IMR-90 (cell line): ENCODE measurements at regions not wholly inside any gene's neighbourhood (a gene's known extent, or its start where the extent isn't known, plus 50 kb on each side); places are given as distances from the start of the nearest gene placed in this dataset.

ENCODE experiments used
- ATAC-seq: fragments of 200-7000 bp; cut with Tn5 transposase; 2 replicates; pipeline ENCODE4 v1.9.1; 2020; ENCODE audit warnings: low read depth, mild to moderate bottlenecking, moderate library complexity
- BruUV-seq: library from RNA; stranded (reverse); fragments of 400-500 nt; replicated peaks from 2 replicates; lab custom pipeline; 2021; lab: Mats Ljungman, UMichigan
- CTCF ChIA-PET: fragments of 300-600 bp; formaldehyde crosslinking; extraction: SDS; loops from one replicate; lab custom pipeline; 2021; ENCODE audit warnings: antibody characterized with exemption; lab: Yijun Ruan, JAX
- POLR2A ChIA-PET: fragments of 300-600 bp; sonication (Branson Sonifier 250); formaldehyde crosslinking; loops from one replicate; lab custom pipeline; 2022; ENCODE audit warnings: antibody characterized with exemption; ENCODE audit not compliant: unreplicated experiment; lab: Charles Lee
- DNase-seq: peaks from one replicate; pipeline ENCODE4 v3.0.0; 2013
- H2AFZ ChIP-seq: replicated peaks from 2 replicates; pipeline ENCODE3; 2013; ENCODE audit warnings: low read length, mild to moderate bottlenecking; ENCODE audit not compliant: poor library complexity
- H2AK5ac ChIP-seq: 2 replicates; pipeline ENCODE4 v1.6.1; 2013; ENCODE audit warnings: low read depth, low read length, inconsistent platforms
- H2AK9ac ChIP-seq: replicated peaks from 2 replicates; pipeline ENCODE3; 2013; ENCODE audit warnings: mild to moderate bottlenecking, low read depth, low read length, moderate library complexity; ENCODE audit not compliant: poor library complexity
- H2BK120ac ChIP-seq: 2 replicates; pipeline ENCODE4 v1.6.1; 2013; ENCODE audit warnings: low read depth, low read length, inconsistent platforms
- H2BK15ac ChIP-seq: 3 replicates; pipeline ENCODE4 v1.6.1; 2013; ENCODE audit warnings: low read depth, low read length, inconsistent platforms
- H2BK20ac ChIP-seq: 2 replicates; pipeline ENCODE4 v1.6.1; 2013; ENCODE audit warnings: low read depth, mild to moderate bottlenecking, inconsistent platforms, low read length, moderate library complexity
- H2BK5ac ChIP-seq: 2 replicates; pipeline ENCODE4 v1.6.1; 2013; ENCODE audit warnings: mild to moderate bottlenecking, low read depth, low read length, inconsistent platforms; ENCODE audit not compliant: poor library complexity, severe bottlenecking
- H3K14ac ChIP-seq: replicated peaks from 2 replicates; pipeline ENCODE4 v1.6.1; 2013; ENCODE audit warnings: low read depth, low read length, inconsistent platforms
- H3K18ac ChIP-seq: 2 replicates; pipeline ENCODE4 v1.6.1; 2013; ENCODE audit warnings: low read depth, low read length, control low read depth
- H3K23ac ChIP-seq: 2 replicates; pipeline ENCODE4 v1.6.1; 2013; ENCODE audit warnings: low read depth, low read length, inconsistent platforms
- H3K27ac ChIP-seq: 2 replicates; pipeline ENCODE4 v1.5.1; 2013; ENCODE audit warnings: mild to moderate bottlenecking, control low read depth, low read length; ENCODE audit not compliant: insufficient read depth
- H3K27me3 ChIP-seq: 2 replicates; pipeline ENCODE4 v1.6.1; 2013; ENCODE audit warnings: low read length; ENCODE audit not compliant: control insufficient read depth, insufficient read depth
- H3K36me3 ChIP-seq: 2 replicates; pipeline ENCODE4 v1.6.1; 2013; ENCODE audit warnings: low read length, mixed read lengths; ENCODE audit not compliant: control insufficient read depth, insufficient read depth
- H3K4ac ChIP-seq: 2 replicates; pipeline ENCODE4 v1.6.1; 2013; ENCODE audit warnings: low read depth, low read length, inconsistent platforms
- H3K4me1 ChIP-seq: 2 replicates; pipeline ENCODE4 v1.6.1; 2013; ENCODE audit warnings: low read length, mixed read lengths; ENCODE audit not compliant: control insufficient read depth, insufficient read depth
- H3K4me2 ChIP-seq: 2 replicates; pipeline ENCODE4 v1.6.1; 2013; ENCODE audit warnings: low read depth, mild to moderate bottlenecking, control low read depth, low read length, moderate library complexity
- H3K4me3 ChIP-seq: 2 replicates; pipeline ENCODE4 v1.5.1; 2013; ENCODE audit warnings: low read depth, mild to moderate bottlenecking, control low read depth, low read length, moderate library complexity; ENCODE audit not compliant: insufficient read depth
- H3K56ac ChIP-seq: 2 replicates; pipeline ENCODE4 v1.6.1; 2013; ENCODE audit warnings: low read length, inconsistent platforms; ENCODE audit not compliant: insufficient read depth; ENCODE audit errors: extremely low read depth
- H3K79me1 ChIP-seq, 2 experiments: 2 replicates each; pipeline ENCODE4 v1.6.1; 2013; ENCODE audit warnings: low read length in 2 of 2, inconsistent platforms in 1 of 2, low read depth in 1 of 2
- H3K9ac ChIP-seq: 2 replicates; pipeline ENCODE4 v1.6.1; 2013; ENCODE audit warnings: low read depth, low read length, control low read depth
- H3K9me1 ChIP-seq: 2 replicates; pipeline ENCODE4 v1.6.1; 2013; ENCODE audit warnings: low read length, inconsistent platforms; ENCODE audit not compliant: insufficient read depth
- H3K9me3 ChIP-seq: 2 replicates; pipeline ENCODE4 v1.6.1; 2013; ENCODE audit warnings: low read length; ENCODE audit not compliant: control insufficient read depth, insufficient read depth
- H4K20me1 ChIP-seq: 2 replicates; pipeline ENCODE4 v1.6.1; 2013; ENCODE audit warnings: low read length, inconsistent platforms; ENCODE audit not compliant: insufficient read depth
- H4K5ac ChIP-seq: 2 replicates; pipeline ENCODE4 v1.6.1; 2013; ENCODE audit warnings: mild to moderate bottlenecking, low read depth, low read length, control low read depth
- H4K8ac ChIP-seq, 2 experiments: 2 replicates each; pipeline ENCODE4 v1.6.1; 2013; ENCODE audit warnings: low read depth in 2 of 2, low read length in 2 of 2, control low read depth in 1 of 2, inconsistent platforms in 1 of 2
- H4K91ac ChIP-seq: 2 replicates; pipeline ENCODE4 v1.6.1; 2013; ENCODE audit warnings: low read depth, low read length, inconsistent platforms; ENCODE audit not compliant: insufficient read depth
- ELK1 ChIP-seq: fragments of 150-350 bp; IDR thresholded peaks from 2 replicates; pipeline ENCODE4 v1.6.1; 2016; ENCODE audit warnings: low read depth, mild to moderate bottlenecking, low read length, moderate library complexity, borderline replicate concordance
- FOS ChIP-seq: fragments of 150-350 bp; IDR thresholded peaks from 2 replicates; pipeline ENCODE4 v1.6.1; 2016; ENCODE audit warnings: low read depth, low read length
- MAFK ChIP-seq: IDR thresholded peaks from 2 replicates; pipeline ENCODE4 v1.6.1; 2012; ENCODE audit warnings: low read depth, low read length, improper control_type of control experiment
- MAZ ChIP-seq: IDR thresholded peaks from 2 replicates; pipeline ENCODE4 v1.6.1; 2012; ENCODE audit warnings: low read depth, mild to moderate bottlenecking, low read length, improper control_type of control experiment, moderate library complexity, borderline replicate concordance
- MXI1 ChIP-seq: IDR thresholded peaks from 2 replicates; pipeline ENCODE4 v1.6.1; 2012; ENCODE audit warnings: low read depth, mild to moderate bottlenecking, low read length, moderate library complexity, borderline replicate concordance
- NFE2L2 ChIP-seq: fragments of 150-350 bp; IDR thresholded peaks from 2 replicates; pipeline ENCODE4 v1.6.1; 2016; ENCODE audit warnings: low read depth, mild to moderate bottlenecking, low read length
- POLR2A ChIP-seq: IDR thresholded peaks from 2 replicates; pipeline ENCODE4 v1.6.1; 2012; ENCODE audit warnings: mild to moderate bottlenecking, low read depth, low read length
- RAD21 ChIP-seq: IDR thresholded peaks from 2 replicates; pipeline ENCODE4 v1.6.1; 2012; ENCODE audit warnings: low read length, improper control_type of control experiment
- RCOR1 ChIP-seq: IDR thresholded peaks from 2 replicates; pipeline ENCODE4 v1.6.1; 2012; ENCODE audit warnings: mild to moderate bottlenecking, low read length, improper control_type of control experiment; ENCODE audit not compliant: insufficient replicate concordance
- RFX5 ChIP-seq: IDR thresholded peaks from 2 replicates; pipeline ENCODE4 v1.8.0; 2012; ENCODE audit warnings: low read depth, mild to moderate bottlenecking, low read length, moderate library complexity
- WGBS, 2 experiments: methylation state at CpG; one replicate each; pipeline versions ENCODE4 v1.1.5 to v1.1.7; 2013; ENCODE audit warnings: missing lambda C conversion rate in 2 of 2; ENCODE audit not compliant: insufficient read length in 1 of 2; ENCODE audit errors: extremely low coverage in 2 of 2; 5-methylcytosine and 5-hydroxymethylcytosine counted together
- dilution Hi-C: fragments of 300-500 bp; cut with HindIII; formaldehyde crosslinking; loops from one replicate; pipeline ENCODE4 v1.14.3; 2018; ENCODE audit warnings: low sequenced_read_pairs; ENCODE audit not compliant: unreplicated experiment
- in situ Hi-C: fragments of 300-500 bp; cut with MboI; formaldehyde crosslinking; loops from 3 replicates; pipeline ENCODE4 v1.14.3; 2019; ENCODE audit warnings: low sequenced_read_pairs, inconsistent platforms, mixed read lengths
- intact Hi-C: fragments of 100-400 bp; cut with micrococcal nuclease; formaldehyde crosslinking; loops from 2 replicates; pipeline ENCODE4 v1.10.0; 2022

- Histone ChIP-seq H3K27me3 (no peaks in the 10 kb centered on the region), H4K5ac (0 out of 2 replicates have a peak overlapping the region, but pooled peaks have one; percentile 28), H3K79me1 (no peaks in the 10 kb centered on the region), H3K56ac (no peak overlapping the region), H3K4me1 (peaks cover 6% of the 10 kb centered on the region), H4K20me1 (no peaks in the 10 kb centered on the region), H2AK9ac (no peak overlapping the region), H3K4me2 (no peak overlapping the region), H3K14ac (0 out of 2 replicates have a peak overlapping the region, but pooled peaks have one; percentile 26), H3K27ac (no peak overlapping the region), H4K91ac (no peak overlapping the region; the same call in 1 of the 2 replicates), H2BK15ac (peak overlapping the region; percentile 14; the same call in 1 of the 3 replicates), H2AK5ac (peak overlapping the region; percentile 10; the same call in 1 of the 2 replicates), H3K4me3 (no peak overlapping the region), H3K9ac (no peak overlapping the region), H2BK120ac (0 out of 2 replicates have a peak overlapping the region, but pooled peaks have one; percentile 22), H2AFZ (no peak overlapping the region), H3K9me1 (no peaks in the 10 kb centered on the region), H2BK5ac (no peak overlapping the region), H3K9me3 (no peaks in the 10 kb centered on the region), H4K8ac (no peak overlapping the region), H3K4ac (peak overlapping the region; percentile 46; the same call in 1 of the 2 replicates), H3K18ac (peak overlapping the region; percentile 36), H3K36me3 (no peaks in the 10 kb centered on the region), H2BK20ac (peak overlapping the region; percentile 15; the same call in 1 of the 2 replicates), H3K23ac (no peak overlapping the region)
- no TSS peak for BruUV-seq
- ChIA-PET POLR2A (no interaction called here), CTCF (no interaction called here)
- 96% methylated on average over 10 of the region's 11 CpGs; no CpG with 5 or more reads in 1 of the 2 experiments for WGBS, 2 experiments
- no peak for TF ChIP-seq MAZ
- TF ChIP-seq ELK1, result no peak
- no peak for TF ChIP-seq RAD21
- no peak for TF ChIP-seq NFE2L2
- no peak for TF ChIP-seq RCOR1
- no peak for TF ChIP-seq POLR2A
- no peak for TF ChIP-seq MXI1
- no peak for TF ChIP-seq FOS
- no peak for TF ChIP-seq RFX5
- TF ChIP-seq MAFK, result no peak
- no peak for DNase-seq
- intact Hi-C loops, result loop anchor here (5.0 to 10.0 kb wide), 2 partner anchors 122 to 350 kb away; no protein-coding TSS in a partner anchor
- ATAC-seq, result no peak
- in situ Hi-C loops, result no loop called here
- dilution Hi-C loops, result no loop called here
Observed at GRCh38 chr3:177474652-177475355, 277.5 kb upstream of the TBL1XR1 start.
